HCT116 (cell line): ENCODE measurements at regions not wholly inside any gene's neighbourhood (a gene's known extent, or its start where the extent isn't known, plus 50 kb on each side); places are given as distances from the start of the nearest gene placed in this dataset.

Experiments
- ATAC-seq: fragments of 200-7000 bp; cut with Tn5 transposase; 2 replicates; pipeline ENCODE4 v1.9.1; 2020; ENCODE audit warnings: mild to moderate bottlenecking, moderate library complexity
- BruUV-seq: library from RNA; stranded (reverse); fragments of 400-500 nt; replicated peaks from 2 replicates; lab custom pipeline; 2021; lab: Mats Ljungman, UMichigan
- CTCF ChIA-PET: fragments of 300-600 bp; sonication (Branson Sonifier 250); formaldehyde crosslinking; loops from one replicate; lab custom pipeline; 2021; ENCODE audit warnings: antibody characterized with exemption; lab: Charles Lee
- POLR2A ChIA-PET: fragments of 300-600, 350-600 bp; sonication (Branson Sonifier 250); formaldehyde crosslinking; loops from one replicate; lab custom pipeline; 2021; ENCODE audit warnings: antibody characterized with exemption; lab: Charles Lee
- RAD21 ChIA-PET, 2 experiments: fragments of 300-600 bp; sonication (Branson Sonifier 250); formaldehyde crosslinking; loops; one replicate each; lab custom pipeline; 2023; ENCODE audit warnings: low total read pairs in 2 of 2; ENCODE audit not compliant: uncharacterized antibody in 2 of 2, unreplicated experiment in 2 of 2, low non-redundant PET in 1 of 2; lab: Charles Lee
- DNase-seq: peaks from one replicate; pipeline ENCODE4 v3.0.0-alpha.2; 2010; ENCODE audit warnings: low read depth, low spot score
- H2AFZ ChIP-seq: fragments of 200-600 bp; shearing (Covaris generic), sonication (generic); 2 replicates; pipeline ENCODE4 v1.6.1; 2017; ENCODE audit warnings: low read depth, mixed run types, mixed read lengths, antibody characterized with exemption, low read length; ENCODE audit not compliant: poor library complexity, severe bottlenecking
- H3K27ac ChIP-seq: 2 replicates; pipeline ENCODE4 v1.5.1; 2012; ENCODE audit warnings: low read depth, low read length
- H3K27me3 ChIP-seq: fragments of 200-600 bp; sonication (generic); 2 replicates; pipeline ENCODE4 v1.6.1; 2016; ENCODE audit warnings: mixed run types, low read length, mixed read lengths; ENCODE audit not compliant: insufficient read depth
- H3K36me3 ChIP-seq, 2 experiments: fragments of 200-500 bp in 1 of 2; fragments of 200-600 bp in 1 of 2; sonication (Bioruptor generic) in 1 of 2; sonication (generic) in 1 of 2; 2 replicates each; pipeline versions ENCODE4 v1.5.1 to v1.6.1; 2014 to 2016; ENCODE audit warnings: low read length in 2 of 2, inconsistent platforms in 1 of 2, mixed read lengths in 1 of 2, mixed run types in 1 of 2; ENCODE audit not compliant: insufficient read depth in 2 of 2, control insufficient read depth in 1 of 2
- H3K4me1 ChIP-seq, 2 experiments: fragments of 200-600 bp in 1 of 2; sonication (generic) in 1 of 2; 2 replicates each; pipeline versions ENCODE4 v1.5.1 to v1.6.1; 2012 to 2017; ENCODE audit warnings: low read length in 2 of 2, inconsistent platforms in 1 of 2, mild to moderate bottlenecking in 1 of 2, mixed read lengths in 1 of 2, mixed run types in 1 of 2, moderate library complexity in 1 of 2; ENCODE audit not compliant: insufficient read depth in 2 of 2, control insufficient read depth in 1 of 2
- H3K4me2 ChIP-seq: fragments of 200-600 bp; sonication (generic); 2 replicates; pipeline ENCODE4 v1.6.1; 2017; ENCODE audit warnings: mixed run types, low read length, mixed read lengths
- H3K4me3 ChIP-seq, 2 experiments: fragments of 200-600 bp in 1 of 2; sonication (generic) in 1 of 2; replicated peaks in 1 of 2; 2 replicates each; pipeline ENCODE4 v1.5.1; 2011 to 2016; ENCODE audit warnings: low read length in 2 of 2, control low read depth in 1 of 2, low read depth in 1 of 2, mild to moderate bottlenecking in 1 of 2, mixed read lengths in 1 of 2, mixed run types in 1 of 2
- H3K79me2 ChIP-seq: fragments of 200-600 bp; sonication (generic); 2 replicates; pipeline ENCODE4 v1.6.1; 2017; ENCODE audit warnings: mild to moderate bottlenecking, mixed run types, low read length, moderate library complexity, mixed read lengths; ENCODE audit not compliant: insufficient read depth
- H3K9ac ChIP-seq: fragments of 200-600 bp; sonication (generic); 2 replicates; pipeline ENCODE4 v1.6.1; 2016; ENCODE audit warnings: low read length, mixed read lengths
- H3K9me2 ChIP-seq: fragments of 200-600 bp; sonication (generic), shearing (Covaris generic); 2 replicates; pipeline ENCODE4 v1.6.1; 2017; ENCODE audit warnings: mixed run types, mild to moderate bottlenecking, moderate library complexity; ENCODE audit not compliant: insufficient read depth
- H3K9me3 ChIP-seq, 2 experiments: fragments of 200-500 bp in 1 of 2; fragments of 200-600 bp in 1 of 2; sonication (Bioruptor generic) in 1 of 2; sonication (generic) in 1 of 2; 2 replicates each; pipeline ENCODE4 v1.6.1; 2014 to 2017; ENCODE audit warnings: low read length in 2 of 2, mixed read lengths in 2 of 2, inconsistent platforms in 1 of 2, low read depth in 1 of 2, mild to moderate bottlenecking in 1 of 2, mixed run types in 1 of 2, moderate library complexity in 1 of 2; ENCODE audit not compliant: control insufficient read depth in 1 of 2, insufficient read depth in 1 of 2
- H4K20me1 ChIP-seq: fragments of 200-600 bp; sonication (generic), shearing (Covaris generic); 2 replicates; pipeline ENCODE4 v1.6.1; 2017; ENCODE audit warnings: mixed run types, mild to moderate bottlenecking, moderate library complexity; ENCODE audit not compliant: insufficient read depth
- CBX3 ChIP-seq: IDR thresholded peaks from 2 replicates; pipeline ENCODE4 v1.6.1; 2012; ENCODE audit warnings: low read depth
- EGR1 ChIP-seq: IDR thresholded peaks from 2 replicates; pipeline ENCODE4 v1.6.1; 2012; ENCODE audit warnings: low read depth
- ELF1 ChIP-seq: IDR thresholded peaks from 2 replicates; pipeline ENCODE4 v1.6.1; 2012; ENCODE audit warnings: low read depth, borderline replicate concordance
- EZH2 ChIP-seq: fragments of 200-600 bp; sonication (generic); IDR thresholded peaks from 2 replicates; pipeline ENCODE4 v1.6.1; 2017; ENCODE audit warnings: antibody characterized with exemption, mixed run types
- EZH2phosphoT487 ChIP-seq: fragments of 200-600 bp; IDR thresholded peaks from 2 replicates; pipeline ENCODE4 v1.6.1; 2018; ENCODE audit warnings: antibody characterized with exemption, borderline replicate concordance
- MAX ChIP-seq: IDR thresholded peaks from 2 replicates; pipeline ENCODE4 v1.6.1; 2012
- POLR2A ChIP-seq: IDR thresholded peaks from 2 replicates; pipeline ENCODE4 v1.7.0; 2011; ENCODE audit warnings: borderline replicate concordance; ENCODE audit not compliant: insufficient read depth, insufficient read length; ENCODE audit errors: extremely low read depth
- SP1 ChIP-seq: IDR thresholded peaks from 2 replicates; pipeline ENCODE4 v1.6.1; 2012; ENCODE audit warnings: low read depth
- YY1 ChIP-seq: IDR thresholded peaks from 2 replicates; pipeline ENCODE4 v1.6.1; 2011; ENCODE audit warnings: low read length, low read depth, moderate library complexity, mild to moderate bottlenecking; ENCODE audit not compliant: insufficient replicate concordance; ENCODE audit errors: extremely low read depth
- ZBTB33 ChIP-seq: IDR thresholded peaks from 2 replicates; pipeline ENCODE4 v1.6.1; 2011; ENCODE audit warnings: mild to moderate bottlenecking, low read length, moderate library complexity; ENCODE audit not compliant: insufficient replicate concordance; ENCODE audit errors: extremely low read depth
- intact Hi-C: fragments of 100-400 bp; cut with micrococcal nuclease; formaldehyde crosslinking; loops from 2 replicates; pipeline ENCODE4 v1.10.0; 2022

GRCh38 chr11:119843877-119844276 is 114.9 kb upstream of the NECTIN1 start:
- POLR2A ChIA-PET = no interaction called here
- DNase-seq = no peak

DNA sequence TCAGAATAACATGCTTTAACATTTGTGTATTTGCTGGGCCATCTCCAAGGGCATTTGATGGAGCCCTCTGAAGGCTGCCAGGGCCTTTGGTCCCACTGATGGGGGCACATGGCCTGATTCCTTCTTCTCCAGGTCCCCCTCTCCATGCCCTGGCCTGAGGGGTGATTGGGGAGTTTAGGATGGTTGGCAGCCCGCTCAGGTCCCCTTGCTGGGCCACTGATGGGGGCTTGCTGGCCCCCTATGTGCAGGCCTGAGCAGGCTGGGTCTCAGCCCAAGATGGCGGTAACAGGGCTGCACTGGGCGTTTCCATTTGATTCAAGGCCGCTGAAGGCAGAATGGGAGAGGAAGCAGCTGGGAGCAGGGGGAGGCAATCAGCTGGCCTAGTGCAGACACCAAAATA is 113.7 kb upstream of the NECTIN1 start:
- Histone ChIP-seq H3K36me3 (no peaks in the 10 kb centered on the region), H3K9ac (no peak overlapping the region), H3K9me3 (peaks cover 0 to 5% of the 10 kb centered on the region in 2 experiments; a peak in 1 of 4 replicates), H3K4me2 (no peak overlapping the region), H3K9me2 (no peaks in the 10 kb centered on the region), H2AFZ (no peak overlapping the region), H4K20me1 (no peaks in the 10 kb centered on the region), H3K27ac (no peak overlapping the region), H3K79me2 (no peaks in the 10 kb centered on the region), H3K27me3 (peaks cover 18% of the 10 kb centered on the region; the same call in 1 of the 2 replicates), H3K4me1 (no peaks in the 10 kb centered on the region), H3K4me3 (no peak overlapping the region)
- BruUV-seq = no TSS peak
- intact Hi-C loops = no loop called here
- DNase-seq (no peak), ATAC-seq (no peak)
- ChIA-PET RAD21 (no interaction called here), CTCF (no interaction called here), POLR2A (no interaction called here)
- no peak for TF ChIP-seq CBX3
- no peak for TF ChIP-seq MAX
- no peak for TF ChIP-seq EZH2
- no peak for TF ChIP-seq EGR1
- no peak for TF ChIP-seq EZH2phosphoT487
- TF ChIP-seq YY1 = no peak
- TF ChIP-seq ELF1 = no peak
- no peak for TF ChIP-seq ZBTB33
- TF ChIP-seq POLR2A = no peak
- TF ChIP-seq SP1 = no peak

More at GRCh38 chr11:119843877-119844276, 114.9 kb upstream of the NECTIN1 start:
- no peaks in the 10 kb centered on the region for H3K4me1 ChIP-seq
- H3K36me3 ChIP-seq = no peaks in the 10 kb centered on the region
- H3K9me3 ChIP-seq = peaks cover 0 to 5% of the 10 kb centered on the region in 2 experiments; a peak in 1 of 4 replicates
- H2AFZ ChIP-seq = no peak overlapping the region
- ATAC-seq = peak; percentile 71
- no peak overlapping the region for H3K9ac ChIP-seq
- H3K9me2 ChIP-seq = no peaks in the 10 kb centered on the region
- no TSS peak for BruUV-seq
- no peak overlapping the region for H3K27ac ChIP-seq
- no peak for TF ChIP-seq EZH2phosphoT487
- H4K20me1 ChIP-seq = no peaks in the 10 kb centered on the region
- CTCF ChIA-PET = no interaction called here
- H3K79me2 ChIP-seq = no peaks in the 10 kb centered on the region
- no peak overlapping the region for H3K4me3 ChIP-seq
- peaks cover 18% of the 10 kb centered on the region; the same call in 1 of the 2 replicates for H3K27me3 ChIP-seq
- intact Hi-C loops = no loop called here
- H3K4me2 ChIP-seq = no peak overlapping the region
- RAD21 ChIA-PET = no interaction called here
